K562 (cell line): ENCODE measurements at regions not wholly inside any gene's neighbourhood (a gene's known extent, or its start where the extent isn't known, plus 50 kb on each side); places are given as distances from the start of the nearest gene placed in this dataset.

Experiments used
- ATAC-seq: fragments of 200-7000 bp; cut with Tn5 transposase; 3 replicates; pipeline ENCODE4 v1.9.1; 2020; ENCODE audit warnings: moderate library complexity
- BruUV-seq: library from RNA; stranded (reverse); fragments of 400-500 nt; replicated peaks from 2 replicates; lab custom pipeline; 2021; lab: Mats Ljungman, UMichigan
- CTCF ChIA-PET: fragments of 300-600 bp; formaldehyde crosslinking; extraction: SDS; loops from one replicate; lab custom pipeline; 2021; ENCODE audit warnings: low intra/inter-chr PET ratio; lab: Yijun Ruan, JAX
- POLR2A ChIA-PET: fragments of 300-600, 350-650 bp; sonication (Branson Sonifier 250); formaldehyde crosslinking; extraction: SDS; loops from one replicate; lab custom pipeline; 2021; ENCODE audit warnings: antibody characterized with exemption, inconsistent platforms; lab: Yijun Ruan, JAX
- DNase-seq, 4 experiments: peaks; one replicate each; pipeline versions ENCODE4 v3.0.0 to v3.0.0-alpha.2; 2011 to 2018; ENCODE audit warnings: low spot score in 3 of 4, mixed read lengths in 3 of 4; ENCODE audit errors: extremely low read depth in 1 of 4
- FAIRE-seq: peaks from 2 replicates; lab custom pipeline; 2011; peaks lifted over from hg19 to GRCh38; lab: Jason Lieb, UNC
- H2AFZ ChIP-seq: 2 replicates; pipeline ENCODE4 v1.6.0; 2011; ENCODE audit warnings: low read depth, low read length, control low read depth, inconsistent platforms
- H3K27ac ChIP-seq: fragments of 200-600 bp; 3 replicates; pipeline ENCODE4 v1.8.0; 2011; ENCODE audit warnings: low read depth, mild to moderate bottlenecking, control low read depth, inconsistent platforms, low read length, moderate library complexity, mixed read lengths; ENCODE audit errors: extremely low read depth
- H3K27me3 ChIP-seq, 2 experiments: fragments of 300-600 bp in 1 of 2; 2 replicates in 1 of 2; 3 replicates in 1 of 2; pipeline versions ENCODE4 v1.6.0 to v1.8.0; 2011; ENCODE audit warnings: inconsistent platforms in 2 of 2, low read length in 2 of 2, mild to moderate bottlenecking in 1 of 2, mixed read lengths in 1 of 2, moderate library complexity in 1 of 2; ENCODE audit not compliant: control insufficient read depth in 2 of 2, insufficient read depth in 2 of 2
- H3K36me3 ChIP-seq: fragments of 300-600 bp; 3 replicates; pipeline ENCODE4 v1.8.0; 2011; ENCODE audit warnings: mild to moderate bottlenecking, low read length, inconsistent platforms; ENCODE audit not compliant: control insufficient read depth, insufficient read depth
- H3K4me1 ChIP-seq, 2 experiments: fragments of 200-600 bp in 1 of 2; replicated peaks in 1 of 2; 2 replicates in 1 of 2; 3 replicates in 1 of 2; pipeline versions ENCODE4 v1.5.1 to v1.8.0; 2011; ENCODE audit warnings: inconsistent platforms in 2 of 2, low read length in 2 of 2, mild to moderate bottlenecking in 1 of 2, mixed read lengths in 1 of 2, moderate library complexity in 1 of 2; ENCODE audit not compliant: control insufficient read depth in 2 of 2, insufficient read depth in 2 of 2
- H3K4me2 ChIP-seq: 2 replicates; pipeline ENCODE4 v1.6.1; 2011; ENCODE audit warnings: low read length, control low read depth, inconsistent platforms, mixed read lengths; ENCODE audit not compliant: insufficient read depth
- H3K4me3 ChIP-seq: fragments of 200-600 bp; sonication (generic), shearing (Covaris generic); 2 replicates; pipeline ENCODE4 v1.5.1; 2016; ENCODE audit warnings: control low read depth, inconsistent platforms
- H3K79me2 ChIP-seq: fragments of 200-600 bp; 3 replicates; pipeline ENCODE4 v1.8.0; 2011; ENCODE audit warnings: low read length, inconsistent platforms; ENCODE audit not compliant: control insufficient read depth, insufficient read depth
- H3K9ac ChIP-seq, 2 experiments: 2 replicates each; pipeline versions ENCODE4 v1.6.0 to v1.6.1; 2011; ENCODE audit warnings: low read depth in 2 of 2, low read length in 2 of 2, control low read depth in 1 of 2, inconsistent platforms in 1 of 2, mild to moderate bottlenecking in 1 of 2, mixed read lengths in 1 of 2; ENCODE audit not compliant: insufficient read depth in 1 of 2
- H3K9me1 ChIP-seq: one replicate; pipeline ENCODE4 v1.6.0; 2011; ENCODE audit warnings: inconsistent platforms, mild to moderate bottlenecking, low read length, moderate library complexity; ENCODE audit not compliant: control insufficient read depth, insufficient read depth
- H3K9me3 ChIP-seq: replicated peaks from 2 replicates; pipeline ENCODE4 v1.5.1; 2011; ENCODE audit warnings: low read depth, low read length, inconsistent platforms; ENCODE audit not compliant: control insufficient read depth, insufficient read depth
- H4K20me1 ChIP-seq: replicated peaks from 2 replicates; pipeline ENCODE4 v1.6.1; 2011; ENCODE audit warnings: low read length, inconsistent platforms, mixed read lengths; ENCODE audit not compliant: control insufficient read depth, insufficient read depth
- CSDE1 ChIP-seq, 2 experiments: fragments of 450-650 bp; IDR thresholded peaks; 2 replicates each; pipeline ENCODE4 v1.6.1; 2016; ENCODE audit warnings: mild to moderate bottlenecking in 1 of 2
- GTF2E2 ChIP-seq: fragments of 200-800 bp; sonication (Bioruptor generic); IDR thresholded peaks from 2 replicates; pipeline ENCODE4 v1.6.1; 2016; ENCODE audit warnings: missing genetic modification characterization, missing compliant biosample characterization
- HDAC1 ChIP-seq, 2 experiments: fragments of 450-650 bp; IDR thresholded peaks; 2 replicates each; pipeline ENCODE4 v1.6.1; 2016 to 2017; ENCODE audit warnings: inconsistent platforms in 1 of 2, mild to moderate bottlenecking in 1 of 2, moderate library complexity in 1 of 2
- HEY1 ChIP-seq: fragments of 250-450 bp; sonication (Bioruptor Pico); IDR thresholded peaks from 2 replicates; pipeline ENCODE4 v1.5.0; 2020; ENCODE audit warnings: mild to moderate bottlenecking, moderate library complexity, borderline replicate concordance
- KDM5B ChIP-seq: fragments of 200-600 bp; sonication (generic); IDR thresholded peaks from 2 replicates; pipeline ENCODE4 v1.6.1; 2012; ENCODE audit warnings: low read depth, mild to moderate bottlenecking, moderate library complexity, low read length, control low read depth, inconsistent platforms; ENCODE audit not compliant: insufficient replicate concordance
- SRSF9 ChIP-seq: fragments of 200-400 bp; formaldehyde crosslinking; IDR thresholded peaks from 2 replicates; pipeline ENCODE4 v1.6.1; 2017; ENCODE audit warnings: low read depth, low read length, borderline replicate concordance
- WGBS: fragments of 100-300 bp; shearing (Covaris generic); methylation state at CpG from one replicate; pipeline ENCODE4 v1.1.6; 2016; ENCODE audit warnings: low coverage, mixed read lengths; ENCODE audit not compliant: insufficient coverage; ENCODE audit errors: missing lambda C conversion rate; 5-methylcytosine and 5-hydroxymethylcytosine counted together
- in situ Hi-C: fragments of 300-500 bp; cut with MboI; formaldehyde crosslinking; loops from 4 replicates; pipeline ENCODE4 v1.15.0; 2018; ENCODE audit warnings: inconsistent platforms, mixed read lengths
- intact Hi-C: fragments of 100-400 bp; cut with micrococcal nuclease; formaldehyde crosslinking; loops from 2 replicates; pipeline ENCODE4 v1.14.2; 2022
- TF ChIP-seq, protein P1 (sequence below), 2 experiments: IDR thresholded peaks; 2 replicates each; pipeline ENCODE4 v1.6.1; 2012; ENCODE audit warnings: improper control_type of control experiment in 2 of 2, low read depth in 2 of 2, low read length in 2 of 2, borderline replicate concordance in 1 of 2

DNA sequence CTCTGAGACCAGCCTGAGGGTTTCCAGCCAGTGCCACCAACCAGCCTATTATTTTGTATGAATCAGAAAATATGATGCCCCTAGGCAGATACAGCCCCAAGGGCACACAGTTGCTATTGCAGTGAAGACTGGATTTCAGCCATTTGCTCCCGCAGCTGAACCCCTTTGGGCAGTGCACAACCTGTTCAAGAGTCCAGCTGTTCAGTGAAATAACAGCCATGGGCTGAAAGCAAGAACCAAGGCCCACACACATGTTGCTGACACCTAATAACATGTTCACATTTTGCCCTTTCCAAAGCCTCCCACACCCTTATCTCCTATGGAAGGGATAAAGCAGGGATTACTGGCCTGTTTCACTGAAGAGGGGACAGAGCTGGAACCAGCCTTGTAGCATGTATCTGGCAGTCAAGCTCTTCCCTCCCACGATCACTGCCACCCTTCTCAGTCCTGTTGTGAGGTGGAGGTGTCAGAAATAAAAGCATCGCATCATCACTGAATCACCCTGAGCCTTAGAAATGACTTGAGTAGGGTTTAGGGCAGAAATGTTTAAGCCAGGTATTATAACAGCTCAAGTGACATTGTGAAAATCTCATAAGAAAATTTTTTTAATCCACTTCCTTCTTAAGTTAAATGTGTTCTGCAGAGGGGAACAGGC, 137.1 kb upstream of the FSTL4 start:
- in situ Hi-C loops: no loop called here
- POLR2A ChIA-PET: no interaction called here
- no TSS peak for BruUV-seq

More for the DNA sequence above, 137.1 kb upstream of the FSTL4 start:
- Histone ChIP-seq H3K9me3 (no peaks in the 10 kb centered on the region), H3K27ac (no peak overlapping the region), H3K9ac (no peak overlapping the region), H3K4me2 (no peak overlapping the region)
- ATAC-seq: no peak
- no peak for TF ChIP-seq KDM5B
- TF ChIP-seq, protein P1, sequence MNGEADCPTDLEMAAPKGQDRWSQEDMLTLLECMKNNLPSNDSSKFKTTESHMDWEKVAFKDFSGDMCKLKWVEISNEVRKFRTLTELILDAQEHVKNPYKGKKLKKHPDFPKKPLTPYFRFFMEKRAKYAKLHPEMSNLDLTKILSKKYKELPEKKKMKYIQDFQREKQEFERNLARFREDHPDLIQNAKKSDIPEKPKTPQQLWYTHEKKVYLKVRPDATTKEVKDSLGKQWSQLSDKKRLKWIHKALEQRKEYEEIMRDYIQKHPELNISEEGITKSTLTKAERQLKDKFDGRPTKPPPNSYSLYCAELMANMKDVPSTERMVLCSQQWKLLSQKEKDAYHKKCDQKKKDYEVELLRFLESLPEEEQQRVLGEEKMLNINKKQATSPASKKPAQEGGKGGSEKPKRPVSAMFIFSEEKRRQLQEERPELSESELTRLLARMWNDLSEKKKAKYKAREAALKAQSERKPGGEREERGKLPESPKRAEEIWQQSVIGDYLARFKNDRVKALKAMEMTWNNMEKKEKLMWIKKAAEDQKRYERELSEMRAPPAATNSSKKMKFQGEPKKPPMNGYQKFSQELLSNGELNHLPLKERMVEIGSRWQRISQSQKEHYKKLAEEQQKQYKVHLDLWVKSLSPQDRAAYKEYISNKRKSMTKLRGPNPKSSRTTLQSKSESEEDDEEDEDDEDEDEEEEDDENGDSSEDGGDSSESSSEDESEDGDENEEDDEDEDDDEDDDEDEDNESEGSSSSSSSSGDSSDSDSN (IDR thresholded peaks at IDR 0.05; ENCODE audit: borderline replicate concordance in 1 of 2, low read depth in 2 of 2, low read length in 2 of 2): no peak
- no peak for TF ChIP-seq HDAC1 (IDR thresholded peaks at IDR 0.05)
- TF ChIP-seq GTF2E2 (tag): no peak
- TF ChIP-seq HEY1 (CRISPR knock-in tag): no peak
- no peak for TF ChIP-seq SRSF9
- no peak for TF ChIP-seq CSDE1 (IDR thresholded peaks at IDR 0.05)
- TF ChIP-seq, all 486 proteins: peak for 0
- DNase-seq (no peak), FAIRE-seq (no peak)
- Histone ChIP-seq H3K4me1 (no peaks in the 10 kb centered on the region), H3K27me3 (peaks cover 3 to 13% of the 10 kb centered on the region in 2 experiments; a peak in 3 of 5 replicates), H3K36me3 (no peaks in the 10 kb centered on the region), H4K20me1 (no peaks in the 10 kb centered on the region), H3K4me3 (no peak overlapping the region), H3K9me1 (no peaks in the 10 kb centered on the region), H2AFZ (no peak overlapping the region), H3K79me2 (no peaks in the 10 kb centered on the region)
- CTCF ChIA-PET: no interaction called here
- intact Hi-C loops: no loop called here
- 0% methylated on average over 3 of the region's 3 CpGs for WGBS
